EH (cell line): ENCODE measurements at regions not wholly inside any gene's neighbourhood (a gene's known extent, or its start where the extent isn't known, plus 50 kb on each side); places are given as distances from the start of the nearest gene placed in this dataset.
A peak's percentile ranks its signal among the peaks of the same experiment; 100 is the strongest.
"Not testable (repeated sequence)": the region's sequence is repeated elsewhere in the genome, so short reads cannot be mapped to it uniquely, and the experiment has no call there.

Experiments
- DNase-seq: peaks from one replicate; pipeline ENCODE4 v3.0.0-alpha.2; 2015; ENCODE audit warnings: low read depth

- peak; percentile 64 for DNase-seq
These were observed 87.2 kb upstream of the KRAS start for GRCh38 chr12:25337916-25338315.

- DNase-seq = no peak
These were observed 81.4 kb upstream of the KRAS start for GRCh38 chr12:25332143-25332542.

- DNase-seq = peak; percentile 40
These were observed 77.5 kb upstream of the KRAS start for GRCh38 chr12:25328072-25328712.

- DNase-seq = no peak
These were observed 76.6 kb upstream of the KRAS start for GRCh38 chr12:25327321-25327720.

GRCh38 chr12:25326326-25326725 lies 75.6 kb upstream of the KRAS start:
- no peak for DNase-seq

GRCh38 chr12:25324861-25325260 lies 74.1 kb upstream of the KRAS start:
- DNase-seq = no peak

- no peak for DNase-seq
These were observed 72.9 kb upstream of the KRAS start for GRCh38 chr12:25323581-25323982.

- DNase-seq = peak; percentile 60
These were observed 72.3 kb upstream of the KRAS start for GRCh38 chr12:25322918-25323531.

- no peak for DNase-seq
These were observed 71.6 kb upstream of the KRAS start for GRCh38 chr12:25322351-25322750.

GRCh38 chr12:25321772-25322171 lies 71.0 kb upstream of the KRAS start:
- DNase-seq = no peak

- peak; percentile 73 for DNase-seq
These were observed 69.6 kb upstream of the KRAS start for GRCh38 chr12:25320123-25321006.

GRCh38 chr12:25319233-25319984 lies 68.7 kb upstream of the KRAS start:
- DNase-seq = no peak

- peak; percentile 39 for DNase-seq
These were observed 66.8 kb upstream of the KRAS start for GRCh38 chr12:25317553-25317952.

- no peak for DNase-seq
These were observed 64.7 kb upstream of the KRAS start for GRCh38 chr12:25315388-25315787.

- peak; percentile 13 for DNase-seq
These were observed 62.7 kb upstream of the KRAS start for GRCh38 chr12:25313266-25313990.

GRCh38 chr12:25311506-25311905 lies 60.8 kb upstream of the KRAS start:
- DNase-seq = peak; percentile 49

GRCh38 chr12:25310071-25310470 lies 59.3 kb upstream of the KRAS start:
- DNase-seq = not testable (repeated sequence)

- DNase-seq = peak; percentile 72
These were observed 58.0 kb upstream of the KRAS start for GRCh38 chr12:25308756-25309155.

- peak; percentile 72 for DNase-seq
These were observed 57.1 kb upstream of the KRAS start for GRCh38 chr12:25307818-25308217.

GRCh38 chr12:25301798-25302197 lies 51.1 kb upstream of the KRAS start:
- peak; percentile 53 for DNase-seq
